ENCODE measurements at regions not wholly inside any gene's neighbourhood (a gene's known extent, or its start where the extent isn't known, plus 50 kb on each side); places are given as distances from the start of the nearest gene placed in this dataset.

DNA sequence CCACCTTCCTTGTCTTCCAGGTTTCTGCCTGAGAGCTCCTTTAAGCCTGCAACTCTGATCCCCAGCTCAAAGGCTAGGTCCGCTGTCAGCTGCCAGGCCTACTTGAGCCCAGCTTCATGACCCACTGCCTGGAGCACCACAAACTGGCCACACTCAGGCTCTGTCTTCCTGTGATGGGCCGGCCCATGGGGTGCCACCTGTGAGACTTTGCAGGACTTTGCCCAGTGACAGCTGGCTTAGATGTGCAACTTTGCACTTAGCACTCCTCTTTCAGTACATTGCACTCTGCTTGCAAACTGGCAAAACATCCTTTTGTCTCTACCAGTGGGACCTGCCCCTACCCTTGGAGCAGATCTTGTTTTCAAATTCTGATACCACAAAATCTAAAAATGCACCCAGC, 311.5 kb upstream of the PDE4D start:
- intact Hi-C loops (cut with DNase I; ENCODE audit: low total_unique reads), result no loop called here
- H3K4me3 ChIP-seq, result no peak overlapping the region
- no peak overlapping the region for H3K27ac ChIP-seq
- DNase-seq, result no peak
- H3K27me3 ChIP-seq (replicated peaks in 1 of 7), result no peaks in the 10 kb centered on the region
- H3K9me3 ChIP-seq, result peaks cover 0 to 7% (median 0%) of the 10 kb centered on the region in 8 donors
- H3K36me3 ChIP-seq, result no peaks in the 10 kb centered on the region
- peaks cover 0 to 16% (median 2%) of the 10 kb centered on the region in 6 donors for H3K4me1 ChIP-seq
- 67 to 88% (median 81%) methylated on average over 2 of the region's 2 CpGs for WGBS, 5 donors
- TF ChIP-seq, protein P1, sequence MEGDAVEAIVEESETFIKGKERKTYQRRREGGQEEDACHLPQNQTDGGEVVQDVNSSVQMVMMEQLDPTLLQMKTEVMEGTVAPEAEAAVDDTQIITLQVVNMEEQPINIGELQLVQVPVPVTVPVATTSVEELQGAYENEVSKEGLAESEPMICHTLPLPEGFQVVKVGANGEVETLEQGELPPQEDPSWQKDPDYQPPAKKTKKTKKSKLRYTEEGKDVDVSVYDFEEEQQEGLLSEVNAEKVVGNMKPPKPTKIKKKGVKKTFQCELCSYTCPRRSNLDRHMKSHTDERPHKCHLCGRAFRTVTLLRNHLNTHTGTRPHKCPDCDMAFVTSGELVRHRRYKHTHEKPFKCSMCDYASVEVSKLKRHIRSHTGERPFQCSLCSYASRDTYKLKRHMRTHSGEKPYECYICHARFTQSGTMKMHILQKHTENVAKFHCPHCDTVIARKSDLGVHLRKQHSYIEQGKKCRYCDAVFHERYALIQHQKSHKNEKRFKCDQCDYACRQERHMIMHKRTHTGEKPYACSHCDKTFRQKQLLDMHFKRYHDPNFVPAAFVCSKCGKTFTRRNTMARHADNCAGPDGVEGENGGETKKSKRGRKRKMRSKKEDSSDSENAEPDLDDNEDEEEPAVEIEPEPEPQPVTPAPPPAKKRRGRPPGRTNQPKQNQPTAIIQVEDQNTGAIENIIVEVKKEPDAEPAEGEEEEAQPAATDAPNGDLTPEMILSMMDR (IDR thresholded peaks at IDR 0.05 in 8 of 11, conservative IDR thresholded peaks at IDR 0.05 in 3 of 11), result no peak
- no peak for TF ChIP-seq POLR2AphosphoS5 (IDR thresholded peaks at IDR 0.05)
- TF ChIP-seq POLR2A (IDR thresholded peaks at IDR 0.05), result no peak

- DNase-seq, result no peak
- 47 to 81% (median 64%) methylated on average over 2 of the region's 2 CpGs for WGBS, 5 donors
- no peaks in the 10 kb centered on the region for H3K27me3 ChIP-seq (replicated peaks in 1 of 7)
- TF ChIP-seq POLR2A (IDR thresholded peaks at IDR 0.05), result no peak
- TF ChIP-seq, protein P1 (IDR thresholded peaks at IDR 0.05 in 8 of 11, conservative IDR thresholded peaks at IDR 0.05 in 3 of 11), result no peak
- no peak for TF ChIP-seq POLR2AphosphoS5 (IDR thresholded peaks at IDR 0.05)
- intact Hi-C loops (cut with DNase I; ENCODE audit: low total_unique reads), result no loop called here
- no peak overlapping the region for H3K27ac ChIP-seq
- no peak overlapping the region for H3K4me3 ChIP-seq
- H3K4me1 ChIP-seq, result no peaks in the 10 kb centered on the region
- H3K36me3 ChIP-seq, result no peaks in the 10 kb centered on the region
- H3K9me3 ChIP-seq, result peaks cover 0 to 7% (median 0%) of the 10 kb centered on the region in 8 donors
These were observed 303.0 kb upstream of the PDE4D start for GRCh38 chr5:60196385-60197113.

GRCh38 chr5:60195551-60195950, 302.0 kb upstream of the PDE4D start:
- Histone ChIP-seq H3K36me3 (no peaks in the 10 kb centered on the region), H3K27me3 (replicated peaks in 1 of 7) (no peaks in the 10 kb centered on the region), H3K4me3 (no peak overlapping the region), H3K27ac (no peak overlapping the region), H3K4me1 (no peaks in the 10 kb centered on the region), H3K9me3 (peaks cover 0 to 5% (median 0%) of the 10 kb centered on the region in 8 donors)
- TF ChIP-seq, protein P1 (IDR thresholded peaks at IDR 0.05 in 8 of 11, conservative IDR thresholded peaks at IDR 0.05 in 3 of 11), result no peak
- TF ChIP-seq POLR2A (IDR thresholded peaks at IDR 0.05) (no peak), POLR2AphosphoS5 (IDR thresholded peaks at IDR 0.05) (no peak)
- intact Hi-C loops (cut with DNase I; ENCODE audit: low total_unique reads), result no loop called here
- no peak for DNase-seq
- 76 to 88% (median 85%) methylated on average over 6 of the region's 6 CpGs for WGBS, 5 donors

DNA sequence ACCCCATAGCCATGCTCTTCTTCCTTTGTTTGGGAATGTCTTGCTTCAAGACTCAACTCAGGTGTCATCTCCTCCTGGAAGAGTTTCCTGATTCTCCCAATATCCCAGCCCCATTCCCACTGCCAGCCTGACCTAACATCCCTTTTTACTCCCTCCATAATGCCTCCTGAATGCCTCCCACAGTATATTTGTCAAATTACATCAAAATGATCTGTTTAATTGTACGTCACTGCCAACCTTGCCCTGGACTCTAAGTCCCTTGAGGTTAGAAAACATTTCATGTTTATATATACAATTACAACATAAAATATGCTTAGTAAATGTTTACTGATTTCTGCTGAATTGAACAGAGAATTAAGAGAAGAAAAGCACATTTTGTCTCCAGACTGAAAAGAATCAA, 301.6 kb upstream of the PDE4D start:
- H3K27me3 ChIP-seq (replicated peaks in 1 of 7), result no peaks in the 10 kb centered on the region
- intact Hi-C loops (cut with DNase I; ENCODE audit: low total_unique reads), result no loop called here
- no peaks in the 10 kb centered on the region for H3K36me3 ChIP-seq
- peaks cover 0 to under 1% (median 0%) of the 10 kb centered on the region in 8 donors for H3K9me3 ChIP-seq
- DNase-seq, result no peak
- H3K4me3 ChIP-seq, result no peak overlapping the region
- WGBS, 5 donors, result 87 to 91% (median 90%) methylated on average over 1 of the region's 1 CpG
- H3K4me1 ChIP-seq, result no peaks in the 10 kb centered on the region
- H3K27ac ChIP-seq, result no peak overlapping the region
- TF ChIP-seq POLR2A (IDR thresholded peaks at IDR 0.05) (no peak), POLR2AphosphoS5 (IDR thresholded peaks at IDR 0.05) (no peak)
- TF ChIP-seq, protein P1 (IDR thresholded peaks at IDR 0.05 in 8 of 11, conservative IDR thresholded peaks at IDR 0.05 in 3 of 11), result no peak

Measured in spleen (tissue), 11 donors.